ENCODE measurements at regions not wholly inside any gene's neighbourhood (a gene's known extent, or its start where the extent isn't known, plus 50 kb on each side); places are given as distances from the start of the nearest gene placed in this dataset.

DNA sequence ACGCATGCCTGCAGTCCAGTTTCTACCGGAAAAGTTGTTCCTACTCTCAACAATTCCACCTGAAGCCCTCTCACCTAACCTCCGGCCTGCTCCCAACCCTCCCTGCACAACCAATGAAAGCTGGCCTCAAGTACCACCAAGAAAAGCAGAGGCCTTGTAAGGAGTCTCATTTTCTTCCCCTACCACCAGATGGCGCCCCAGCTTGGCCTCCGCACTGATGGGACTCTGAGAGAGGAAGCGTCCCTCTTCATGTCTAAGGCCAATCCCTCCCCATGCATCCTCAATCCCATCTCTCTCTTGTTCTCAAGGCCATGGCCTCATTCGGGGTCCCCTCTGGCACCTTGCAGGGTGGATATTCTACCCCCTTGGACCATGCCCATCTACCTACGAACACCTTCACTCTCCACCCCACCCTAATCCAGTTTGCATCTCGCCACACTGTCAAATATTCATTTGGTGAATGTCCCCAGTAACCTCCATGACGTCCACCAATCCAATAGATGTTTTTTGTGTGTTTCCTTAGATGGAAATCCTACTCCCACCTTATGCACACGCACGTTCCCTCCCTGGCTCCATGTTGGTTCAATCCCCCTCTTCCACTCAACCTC lies 412.8 kb downstream of the ZNF536 start:
- DNase-seq (ENCODE audit: low read depth in 2 of 2) = no peak

DNA sequence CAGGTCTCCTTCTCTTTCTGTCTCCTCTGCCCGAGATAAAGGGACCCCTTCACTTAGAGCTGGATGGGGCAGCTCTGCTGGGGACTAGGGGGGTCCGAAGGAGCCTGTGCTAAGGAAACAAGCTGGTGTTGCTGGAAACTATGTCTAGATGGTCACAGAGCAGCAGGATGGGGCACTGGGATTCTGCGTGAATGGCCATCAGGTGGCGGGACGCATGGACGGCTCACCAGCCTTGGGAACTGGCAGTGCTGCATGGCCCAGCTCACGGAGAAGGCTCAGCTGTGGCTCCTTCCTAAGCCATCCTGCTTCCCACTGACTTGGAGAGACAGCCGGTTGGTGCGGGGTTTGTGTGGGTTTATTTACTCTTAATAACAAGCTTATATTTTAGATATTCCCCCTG lies 411.8 kb downstream of the ZNF536 start:
- DNase-seq (ENCODE audit: low read depth in 2 of 2) = no peak

DNA sequence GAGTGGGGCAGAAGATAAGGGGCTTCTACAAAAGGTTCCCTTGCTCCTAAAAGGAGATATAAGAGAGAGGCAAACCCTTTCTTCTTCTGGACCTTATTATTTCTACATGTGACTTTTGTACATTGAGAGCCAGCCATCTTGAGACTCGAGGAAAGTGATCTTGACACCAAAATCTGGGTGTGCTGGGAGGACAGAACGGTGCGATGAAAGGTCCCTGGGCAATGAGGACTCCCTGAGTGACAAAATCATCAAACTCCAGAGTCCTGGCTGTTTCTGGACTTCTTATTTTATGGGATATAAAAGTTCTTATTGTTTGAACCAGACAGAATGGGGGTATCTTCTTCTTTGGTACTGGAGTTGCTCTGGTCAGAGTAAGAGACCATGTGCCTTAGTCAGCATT lies 411.0 kb downstream of the ZNF536 start:
- DNase-seq (ENCODE audit: low read depth in 2 of 2) = no peak

- DNase-seq (ENCODE audit: low read depth in 2 of 2) = no peak
These were observed 409.3 kb downstream of the ZNF536 start for GRCh38 chr19:30781519-30781918.

- no peak for DNase-seq (ENCODE audit: low read depth in 2 of 2)
These were observed 408.9 kb downstream of the ZNF536 start for GRCh38 chr19:30781047-30781446.

- DNase-seq (ENCODE audit: low read depth in 2 of 2) = no peak
These were observed 408.3 kb downstream of the ZNF536 start for GRCh38 chr19:30780456-30780855.

GRCh38 chr19:30780032-30780431 lies 407.8 kb downstream of the ZNF536 start:
- DNase-seq (ENCODE audit: low read depth in 2 of 2) = no peak

- no peak for DNase-seq (ENCODE audit: low read depth in 2 of 2)
These were observed 407.0 kb downstream of the ZNF536 start for GRCh38 chr19:30778961-30779715.

- DNase-seq (ENCODE audit: low read depth in 2 of 2) = no peak
These were observed 405.9 kb downstream of the ZNF536 start for GRCh38 chr19:30778061-30778460.

DNA sequence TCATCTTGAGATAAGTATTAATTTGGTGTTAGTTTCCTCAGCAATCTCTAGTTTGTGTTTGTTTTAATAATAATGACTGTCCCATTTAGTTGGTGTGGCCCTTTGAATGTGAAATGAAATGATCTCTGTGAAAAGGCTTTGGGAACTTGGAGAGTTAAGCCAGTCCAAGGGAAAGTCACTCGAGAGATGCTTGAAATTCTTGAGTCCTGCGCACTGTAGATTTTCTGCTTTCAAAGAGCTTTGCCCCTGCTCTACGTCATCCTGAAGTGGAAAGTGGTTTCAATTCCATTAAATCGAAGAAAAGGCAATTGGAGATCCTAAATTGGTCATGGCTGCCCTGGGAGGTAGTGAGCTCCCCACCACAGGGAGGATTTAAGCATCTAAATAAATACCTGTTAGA lies 403.8 kb downstream of the ZNF536 start:
- no peak for DNase-seq (ENCODE audit: low read depth in 2 of 2)

- DNase-seq (ENCODE audit: low read depth in 2 of 2) = no peak
These were observed 402.1 kb downstream of the ZNF536 start for GRCh38 chr19:30774252-30774766.

DNA sequence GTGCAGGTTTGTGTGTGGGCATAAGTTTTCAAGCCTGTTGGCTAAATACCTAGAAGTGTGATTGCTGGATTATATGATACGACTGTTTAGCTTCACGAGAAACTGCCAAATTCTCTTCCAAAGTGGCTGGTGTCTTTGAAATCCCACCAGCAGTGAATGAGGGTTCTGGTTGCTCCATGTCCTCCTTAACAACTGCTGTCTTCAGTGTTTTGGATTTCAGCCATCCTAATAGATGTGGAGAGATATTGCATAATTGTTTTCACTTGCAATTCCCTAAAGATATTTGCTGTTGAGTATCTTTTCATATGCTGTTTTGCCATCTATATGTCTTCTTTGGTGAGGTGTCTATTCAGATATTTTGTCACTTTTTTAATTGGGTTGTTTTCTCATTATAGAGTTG lies 390.5 kb downstream of the ZNF536 start:
- no peak for DNase-seq (ENCODE audit: low read depth in 2 of 2)

DNA sequence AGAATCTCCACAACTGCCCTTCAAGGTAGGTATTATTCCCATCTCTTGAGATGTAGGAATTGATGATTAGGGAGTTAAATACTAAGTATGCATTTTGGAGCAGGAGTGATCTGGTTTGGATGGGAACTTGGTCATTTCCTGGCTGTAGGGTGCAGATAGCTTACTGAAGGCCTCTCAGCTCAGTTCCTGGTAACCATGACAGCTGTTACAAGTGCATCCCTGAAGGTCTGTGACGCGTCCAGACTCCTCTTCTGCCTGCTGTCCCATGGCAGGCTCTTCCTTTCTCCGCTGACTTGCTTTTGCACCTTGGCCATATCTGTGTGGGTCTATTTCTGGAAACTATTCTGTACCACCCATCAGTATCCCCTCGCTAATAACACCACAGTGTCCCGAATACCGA lies 387.8 kb downstream of the ZNF536 start:
- DNase-seq (ENCODE audit: low read depth in 2 of 2) = no peak

DNA sequence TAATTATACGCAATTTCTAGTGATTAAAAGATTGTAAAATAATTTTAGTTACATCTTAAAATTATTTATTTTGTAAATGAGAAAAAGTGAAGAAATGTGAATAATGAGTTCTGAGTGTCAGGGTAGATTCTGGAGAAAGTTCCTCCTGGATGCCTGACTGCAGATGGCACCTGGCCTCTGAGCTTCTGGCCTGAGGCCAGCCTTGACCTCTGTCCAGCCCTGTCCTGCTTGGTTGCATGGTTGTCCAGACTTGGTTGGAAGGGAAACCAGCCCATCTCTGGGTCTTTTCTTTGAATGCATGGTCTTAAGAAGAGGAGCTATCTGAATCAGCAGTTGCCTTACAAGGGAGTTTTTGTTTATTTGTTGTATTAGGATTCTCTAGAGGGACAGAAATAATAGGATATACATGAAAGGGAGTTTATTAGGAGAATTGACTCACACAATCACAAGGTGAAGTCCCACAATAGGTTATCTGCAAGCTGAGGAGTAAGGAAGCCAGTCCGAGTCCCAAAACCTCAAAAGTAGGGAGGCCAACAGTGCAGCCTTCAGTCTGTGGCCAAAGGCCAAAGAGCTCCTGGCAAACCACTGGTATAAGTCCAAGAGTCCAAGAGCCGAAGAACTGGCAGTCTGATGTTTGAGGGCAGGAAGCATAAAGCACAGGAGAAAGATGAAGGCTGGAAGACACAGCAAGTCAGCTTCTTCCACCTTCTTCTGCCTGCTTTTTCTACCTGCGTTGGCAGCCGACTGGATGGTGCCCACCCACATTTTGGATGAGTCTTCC lies 385.8 kb downstream of the ZNF536 start:
- DNase-seq (ENCODE audit: low read depth in 2 of 2) = no peak

DNA sequence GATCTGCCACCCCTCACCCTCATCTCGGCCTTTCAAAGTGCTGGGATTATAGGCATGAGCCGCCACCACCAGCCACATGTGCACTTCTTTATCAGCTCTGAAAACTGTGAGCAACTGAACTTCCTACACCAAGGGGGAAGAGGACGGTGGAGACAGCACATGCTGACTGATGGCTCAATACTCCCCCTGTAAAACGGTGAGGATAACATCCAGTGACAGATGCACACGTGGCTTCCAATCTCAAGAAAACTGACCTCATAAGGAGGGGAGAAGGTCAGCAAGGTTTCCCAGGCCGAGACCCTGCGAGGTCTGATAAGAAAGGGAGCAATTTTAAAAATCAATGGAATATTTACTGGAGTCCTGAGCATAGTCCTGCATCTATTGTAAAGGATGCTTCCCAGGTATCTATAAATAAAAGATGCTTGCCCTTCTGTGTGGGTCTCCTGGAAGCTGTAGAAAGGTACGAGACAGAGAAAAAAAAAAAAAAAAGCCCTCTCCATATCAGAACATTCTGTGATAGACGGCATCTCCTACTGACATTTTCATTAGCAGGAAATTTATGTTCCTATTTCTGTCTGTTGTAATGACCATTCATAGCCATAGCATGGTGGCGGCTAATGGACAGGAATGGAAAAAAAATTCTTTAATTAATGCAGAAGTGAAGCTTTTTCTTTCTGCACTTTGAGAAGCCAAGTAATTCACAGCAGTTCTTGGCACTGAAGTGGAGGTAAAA lies 385.1 kb downstream of the ZNF536 start:
- no peak for DNase-seq (ENCODE audit: low read depth in 2 of 2)

GRCh38 chr19:30755581-30755980 lies 383.4 kb downstream of the ZNF536 start:
- no peak for DNase-seq (ENCODE audit: low read depth in 2 of 2)

GRCh38 chr19:30754162-30754561 lies 382.0 kb downstream of the ZNF536 start:
- no peak for DNase-seq (ENCODE audit: low read depth in 2 of 2)

GRCh38 chr19:30752876-30753275 lies 380.7 kb downstream of the ZNF536 start:
- no peak for DNase-seq (ENCODE audit: low read depth in 2 of 2)

DNA sequence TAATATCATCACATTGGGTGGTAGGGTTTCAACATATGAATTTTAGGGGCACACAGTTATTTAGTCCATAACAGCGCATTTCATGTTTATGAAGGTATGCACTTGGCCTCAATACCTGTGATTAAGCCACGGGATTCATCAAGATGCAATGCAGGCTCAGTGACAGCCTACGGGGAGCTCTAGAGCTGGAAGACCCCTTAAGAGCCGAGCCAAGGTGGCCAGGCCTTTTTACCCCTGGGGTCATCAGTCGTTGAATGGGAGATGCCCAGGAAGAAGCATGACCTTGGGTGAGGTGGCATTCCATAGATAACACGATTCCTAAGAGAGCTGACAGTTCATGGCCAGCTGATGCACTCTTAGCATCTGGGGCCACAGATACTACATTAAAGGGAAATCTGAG lies 380.0 kb downstream of the ZNF536 start:
- no peak for DNase-seq (ENCODE audit: low read depth in 2 of 2)

GRCh38 chr19:30745476-30745985 lies 373.3 kb downstream of the ZNF536 start:
- no peak for DNase-seq (ENCODE audit: low read depth in 2 of 2)

- DNase-seq (ENCODE audit: low read depth in 2 of 2) = no peak
These were observed 372.7 kb downstream of the ZNF536 start for GRCh38 chr19:30744741-30745475.
